ENCODE measurements at regions not wholly inside any gene's neighbourhood (a gene's known extent, or its start where the extent isn't known, plus 50 kb on each side); places are given as distances from the start of the nearest gene placed in this dataset.
A peak's percentile ranks its signal among the peaks of the same experiment; 100 is the strongest.
"Not testable (repeated sequence)": the region's sequence is repeated elsewhere in the genome, so short reads cannot be mapped to it uniquely, and the experiment has no call there.

- no peak for DNase-seq
These were observed 1011.5 kb upstream of the ACO1 start for GRCh38 chr9:31372799-31373587.

- DNase-seq: no peak
These were observed 1007.1 kb upstream of the ACO1 start for GRCh38 chr9:31377358-31377757.

- DNase-seq: no peak
These were observed 995.8 kb upstream of the ACO1 start for GRCh38 chr9:31388660-31389059.

- no peak for DNase-seq
These were observed 995.4 kb upstream of the ACO1 start for GRCh38 chr9:31389075-31389474.

- peak in 7 of 51 donors; percentile 0 to 14 (median 1) for DNase-seq
These were observed 993.9 kb upstream of the ACO1 start for GRCh38 chr9:31390403-31391025.

- DNase-seq: no peak
These were observed 991.2 kb upstream of the ACO1 start for GRCh38 chr9:31393240-31393639.

GRCh38 chr9:31394015-31394473, 990.4 kb upstream of the ACO1 start:
- no peak for DNase-seq

- no peak for DNase-seq
These were observed 972.4 kb upstream of the ACO1 start for GRCh38 chr9:31412081-31412480.

- no peak for DNase-seq
These were observed 969.3 kb upstream of the ACO1 start for GRCh38 chr9:31415164-31415563.

- no peak for DNase-seq
These were observed 966.0 kb upstream of the ACO1 start for GRCh38 chr9:31418419-31418818.

- DNase-seq: not testable (repeated sequence)
These were observed 940.6 kb upstream of the ACO1 start for GRCh38 chr9:31443630-31444457.

- no peak for DNase-seq
These were observed 939.1 kb upstream of the ACO1 start for GRCh38 chr9:31445357-31445756.

- no peak for DNase-seq
These were observed 938.5 kb upstream of the ACO1 start for GRCh38 chr9:31445960-31446359.

- no peak for DNase-seq
These were observed 917.4 kb upstream of the ACO1 start for GRCh38 chr9:31467075-31467474.

- no peak for DNase-seq
These were observed 914.4 kb upstream of the ACO1 start for GRCh38 chr9:31470051-31470450.

- no peak for DNase-seq
These were observed 913.4 kb upstream of the ACO1 start for GRCh38 chr9:31471010-31471409.

- no peak for DNase-seq
These were observed 897.8 kb upstream of the ACO1 start for GRCh38 chr9:31486630-31487029.

- no peak for DNase-seq
These were observed 893.8 kb upstream of the ACO1 start for GRCh38 chr9:31490551-31491106.

- no peak for DNase-seq
These were observed 892.2 kb upstream of the ACO1 start for GRCh38 chr9:31492229-31492628.

GRCh38 chr9:31500422-31500821, 884.0 kb upstream of the ACO1 start:
- no peak for DNase-seq

GRCh38 chr9:31519011-31519410, 865.4 kb upstream of the ACO1 start:
- DNase-seq: no peak

- no peak for DNase-seq
These were observed 865.0 kb upstream of the ACO1 start for GRCh38 chr9:31519424-31519823.
